MM.1S (cell line): ENCODE measurements at regions not wholly inside any gene's neighbourhood (a gene's known extent, or its start where the extent isn't known, plus 50 kb on each side); places are given as distances from the start of the nearest gene placed in this dataset.

Experiments used
- DNase-seq: peaks from one replicate; pipeline ENCODE4 v3.0.0-alpha.2; 2015
- H2AFZ ChIP-seq: fragments of 300-600 bp; sonication (generic); 2 replicates; pipeline ENCODE4 v1.6.0; 2016; ENCODE audit warnings: antibody characterized with exemption, low read length
- H3F3A ChIP-seq: fragments of 300-600 bp; sonication (generic); 2 replicates; pipeline ENCODE4 v1.6.1; 2016; ENCODE audit warnings: mild to moderate bottlenecking, antibody characterized with exemption, low read length, moderate library complexity, mixed read lengths; ENCODE audit not compliant: insufficient read depth
- H3K27ac ChIP-seq: fragments of 300-600 bp; sonication (generic); 2 replicates; pipeline ENCODE4 v1.5.1; 2016; ENCODE audit warnings: mild to moderate bottlenecking, low read length
- H3K27me3 ChIP-seq: fragments of 300-600 bp; sonication (generic); replicated peaks from 2 replicates; pipeline ENCODE4 v1.6.0; 2016; ENCODE audit warnings: low read length; ENCODE audit not compliant: insufficient read depth
- H3K36me3 ChIP-seq: fragments of 300-600 bp; sonication (generic); replicated peaks from 2 replicates; pipeline ENCODE4 v1.6.1; 2016; ENCODE audit warnings: mild to moderate bottlenecking, low read length, mixed read lengths; ENCODE audit not compliant: insufficient read depth
- H3K4me1 ChIP-seq: fragments of 300-600 bp; sonication (generic); 2 replicates; pipeline ENCODE4 v1.6.1; 2016; ENCODE audit warnings: low read length, mixed read lengths
- H3K4me2 ChIP-seq: fragments of 300-600 bp; sonication (generic); 2 replicates; pipeline ENCODE4 v1.6.0; 2016; ENCODE audit warnings: low read depth, low read length
- H3K4me3 ChIP-seq: fragments of 300-600 bp; sonication (generic); 2 replicates; pipeline ENCODE4 v1.5.1; 2016; ENCODE audit warnings: low read length, mixed read lengths
- H3K79me2 ChIP-seq: fragments of 300-600 bp; sonication (generic); 2 replicates; pipeline ENCODE4 v1.6.1; 2016; ENCODE audit warnings: mixed run types, low read length, mixed read lengths
- H3K9ac ChIP-seq: fragments of 300-600 bp; sonication (generic); 2 replicates; pipeline ENCODE4 v1.6.1; 2016; ENCODE audit warnings: low read length, mixed read lengths
- H3K9me2 ChIP-seq: fragments of 300-600 bp; sonication (generic); replicated peaks from 2 replicates; pipeline ENCODE4 v1.6.1; 2016; ENCODE audit warnings: mild to moderate bottlenecking, low read length, mixed read lengths; ENCODE audit not compliant: insufficient read depth
- H3K9me3 ChIP-seq: fragments of 300-600 bp; sonication (generic); replicated peaks from 2 replicates; pipeline ENCODE4 v1.6.1; 2016; ENCODE audit warnings: mild to moderate bottlenecking, low read length, mixed read lengths; ENCODE audit not compliant: insufficient read depth
- H4K20me1 ChIP-seq: fragments of 300-600 bp; sonication (generic); 2 replicates; pipeline ENCODE4 v1.6.1; 2016; ENCODE audit warnings: mild to moderate bottlenecking, low read length, moderate library complexity, mixed read lengths; ENCODE audit not compliant: insufficient read depth
- CTCF ChIP-seq: fragments of 300-600 bp; sonication (generic); IDR thresholded peaks from 2 replicates; pipeline ENCODE4 v1.5.1; 2016; ENCODE audit warnings: antibody characterized with exemption, low read length, mixed read lengths
- EZH2 ChIP-seq: fragments of 300-600 bp; sonication (generic); optimal IDR thresholded peaks from 2 replicates; pipeline ENCODE3; 2017; ENCODE audit warnings: low read depth, mild to moderate bottlenecking, antibody characterized with exemption, low read length, mixed read lengths
- EZH2phosphoT487 ChIP-seq: fragments of 300-600 bp; sonication (generic); IDR thresholded peaks from 2 replicates; pipeline ENCODE4 v1.6.1; 2018; ENCODE audit warnings: antibody characterized with exemption, low read length

- Histone ChIP-seq H4K20me1 (no peaks in the 10 kb centered on the region), H3K4me3 (no peak overlapping the region), H3K9ac (no peak overlapping the region), H3K36me3 (no peaks in the 10 kb centered on the region), H3K9me2 (no peaks in the 10 kb centered on the region), H2AFZ (no peak overlapping the region), H3K27me3 (no peaks in the 10 kb centered on the region), H3K27ac (no peak overlapping the region), H3K79me2 (no peaks in the 10 kb centered on the region), H3K4me1 (peaks cover 29% of the 10 kb centered on the region), H3K4me2 (no peak overlapping the region), H3K9me3 (no peaks in the 10 kb centered on the region), H3F3A (0 out of 2 replicates have a peak, but pooled peaks cover 10% of the 10 kb centered on the region)
- no peak for DNase-seq
- TF ChIP-seq CTCF (no peak), EZH2 (no peak), EZH2phosphoT487 (no peak)
Observed at GRCh38 chr5:171637811-171638210, 147.8 kb upstream of the SMIM23 start.

DNA sequence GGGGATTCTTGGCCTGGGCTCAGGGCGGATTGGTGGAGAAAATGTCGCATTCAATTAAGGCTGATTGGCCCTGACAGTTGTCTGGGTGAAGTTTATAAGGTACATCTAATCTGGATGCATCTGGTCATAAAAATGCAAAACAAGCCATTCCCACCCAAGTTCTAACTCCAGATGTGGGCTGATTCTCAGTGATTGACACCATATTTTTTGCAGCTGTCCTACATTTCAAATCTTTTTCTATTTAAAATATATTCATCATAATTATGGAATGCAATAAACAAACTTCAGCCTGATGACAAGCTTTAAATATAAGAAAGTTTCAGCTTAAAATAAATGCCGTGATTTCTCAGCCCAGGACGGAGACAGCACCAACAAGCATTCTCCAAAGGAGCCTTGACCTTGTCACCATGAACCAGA lies 146.4 kb upstream of the SMIM23 start:
- no peak overlapping the region for H3K4me2 ChIP-seq
- no peak for TF ChIP-seq CTCF
- TF ChIP-seq EZH2 = no peak
- TF ChIP-seq EZH2phosphoT487 = no peak
- H2AFZ ChIP-seq = no peak overlapping the region
- no peaks in the 10 kb centered on the region for H3K9me3 ChIP-seq
- no peaks in the 10 kb centered on the region for H3K79me2 ChIP-seq
- H3K9me2 ChIP-seq = no peaks in the 10 kb centered on the region
- 0 out of 2 replicates have a peak, but pooled peaks cover under 1% of the 10 kb centered on the region for H3F3A ChIP-seq
- H3K27ac ChIP-seq = no peak overlapping the region
- no peaks in the 10 kb centered on the region for H4K20me1 ChIP-seq
- peaks cover 15% of the 10 kb centered on the region for H3K4me1 ChIP-seq
- no peak overlapping the region for H3K9ac ChIP-seq
- DNase-seq = no peak
- H3K27me3 ChIP-seq = no peaks in the 10 kb centered on the region
- no peaks in the 10 kb centered on the region for H3K36me3 ChIP-seq
- H3K4me3 ChIP-seq = no peak overlapping the region

- no peaks in the 10 kb centered on the region for H3K36me3 ChIP-seq
- H3K9me3 ChIP-seq = no peaks in the 10 kb centered on the region
- H3K27ac ChIP-seq = no peak overlapping the region
- no peak for TF ChIP-seq EZH2
- no peak for TF ChIP-seq CTCF
- no peak for TF ChIP-seq EZH2phosphoT487
- H3K4me3 ChIP-seq = no peak overlapping the region
- H2AFZ ChIP-seq = no peak overlapping the region
- H4K20me1 ChIP-seq = no peaks in the 10 kb centered on the region
- no peak for DNase-seq
- peaks cover 8% of the 10 kb centered on the region for H3K4me1 ChIP-seq
- no peaks in the 10 kb centered on the region for H3K27me3 ChIP-seq
- no peak overlapping the region for H3K4me2 ChIP-seq
- H3K79me2 ChIP-seq = no peaks in the 10 kb centered on the region
- no peaks in the 10 kb centered on the region for H3F3A ChIP-seq
- no peak overlapping the region for H3K9ac ChIP-seq
- H3K9me2 ChIP-seq = no peaks in the 10 kb centered on the region
Observed at GRCh38 chr5:171639966-171640365, 145.7 kb upstream of the SMIM23 start.
